GM18867 (cell line): ENCODE measurements at regions not wholly inside any gene's neighbourhood (a gene's known extent, or its start where the extent isn't known, plus 50 kb on each side); places are given as distances from the start of the nearest gene placed in this dataset.
"Not testable (repeated sequence)": the region's sequence is repeated elsewhere in the genome, so short reads cannot be mapped to it uniquely, and the experiment has no call there.

Experiments used
- ATAC-seq: cut with Tn5 transposase; IDR thresholded peaks from one replicate; pipeline ENCODE4 v1.9.1; 2021; ENCODE audit warnings: mild to moderate bottlenecking, moderate library complexity; ENCODE audit not compliant: unreplicated experiment

DNA sequence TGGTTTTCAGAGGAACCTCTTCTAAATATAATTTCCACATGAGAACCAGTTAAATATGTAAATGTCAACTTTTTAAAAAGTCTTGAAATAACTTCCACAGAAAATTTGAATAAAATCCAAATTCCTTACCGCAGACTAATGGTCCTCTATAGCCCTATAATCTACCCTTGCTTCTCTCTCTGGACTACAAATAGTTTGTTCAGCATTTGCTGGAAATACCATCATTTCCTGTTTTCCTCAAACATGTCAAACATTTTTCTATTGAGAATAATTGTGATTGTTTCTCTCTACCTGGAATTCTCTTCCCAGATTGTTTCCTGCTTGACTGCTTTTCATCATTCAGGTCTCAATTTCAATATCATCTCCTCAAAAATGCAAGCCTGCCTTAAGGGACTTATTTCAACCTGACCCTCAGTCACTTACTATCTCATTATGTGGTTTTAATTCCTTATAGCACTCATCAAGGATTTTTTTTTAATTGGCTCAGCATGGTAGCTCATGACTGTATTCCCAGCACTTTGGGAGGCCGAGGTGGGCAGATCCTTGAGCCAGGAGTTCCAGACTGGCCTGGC, 898.9 kb upstream of the MIR17HG start:
- ATAC-seq, result no peak

- ATAC-seq, result no peak
Measured at GRCh38 chr13:90453342-90453741, 894.1 kb upstream of the MIR17HG start.

GRCh38 chr13:90454002-90454636, 893.4 kb upstream of the MIR17HG start:
- ATAC-seq, result no peak

DNA sequence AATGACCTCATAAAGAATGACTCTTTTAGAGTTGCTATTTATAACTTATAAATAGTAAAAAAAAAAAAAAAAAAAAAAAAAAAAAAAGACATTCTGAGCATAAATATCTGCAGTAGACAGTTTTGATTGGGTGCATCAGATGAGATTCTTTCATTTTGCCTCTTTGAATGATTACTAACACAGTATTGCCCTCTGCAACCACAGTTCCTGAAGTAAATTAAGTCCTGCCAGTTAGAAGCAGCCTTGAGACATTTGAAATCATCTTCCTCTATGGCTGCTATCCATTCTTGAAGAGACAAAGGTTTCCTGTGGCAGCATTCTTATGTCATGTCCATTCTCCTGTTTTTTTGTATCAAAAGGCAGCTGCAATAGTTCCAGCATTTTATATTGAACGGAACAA, 892.4 kb upstream of the MIR17HG start:
- ATAC-seq, result no peak

GRCh38 chr13:90455823-90456222, 891.7 kb upstream of the MIR17HG start:
- no peak for ATAC-seq

GRCh38 chr13:90461398-90461797, 886.1 kb upstream of the MIR17HG start:
- no peak for ATAC-seq

GRCh38 chr13:90477216-90477615, 870.3 kb upstream of the MIR17HG start:
- ATAC-seq, result no peak

DNA sequence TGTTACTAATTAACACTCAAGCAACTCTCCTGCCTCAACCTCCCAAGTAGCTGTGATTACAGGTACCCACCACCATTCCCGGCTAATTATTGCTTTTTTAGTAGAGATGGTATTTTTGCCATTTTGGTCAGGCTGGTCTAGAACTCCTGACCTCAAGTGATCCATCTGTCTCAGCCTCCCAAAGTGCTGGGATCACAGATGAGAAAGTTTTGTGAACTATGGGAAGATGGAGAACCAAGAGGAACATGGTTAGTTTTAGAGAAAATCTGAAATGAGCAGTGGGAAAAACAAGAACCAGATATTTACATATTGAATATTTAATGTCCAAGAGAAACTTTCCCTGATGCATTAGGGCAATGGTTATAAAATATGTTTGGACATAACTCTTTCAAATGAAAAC, 863.6 kb upstream of the MIR17HG start:
- no peak for ATAC-seq

DNA sequence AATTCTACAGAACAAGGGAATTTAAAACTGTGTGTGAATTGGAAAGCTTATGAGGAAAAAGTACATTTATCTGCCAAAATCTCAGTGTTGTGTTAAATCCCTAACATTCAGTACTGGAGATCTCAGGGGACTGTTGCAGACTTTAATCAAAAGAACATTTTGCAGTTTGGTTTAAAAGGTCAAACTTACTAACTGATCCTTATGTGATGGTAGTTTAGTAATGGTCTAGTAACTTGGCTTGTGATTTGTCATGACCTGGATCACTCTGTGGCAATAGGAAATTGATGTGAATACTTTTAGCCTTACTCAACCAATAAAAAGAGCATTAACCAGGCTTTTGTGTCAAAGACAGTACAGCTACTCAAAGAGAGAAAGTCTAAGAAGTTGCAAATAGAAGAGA, 862.1 kb upstream of the MIR17HG start:
- ATAC-seq, result no peak

DNA sequence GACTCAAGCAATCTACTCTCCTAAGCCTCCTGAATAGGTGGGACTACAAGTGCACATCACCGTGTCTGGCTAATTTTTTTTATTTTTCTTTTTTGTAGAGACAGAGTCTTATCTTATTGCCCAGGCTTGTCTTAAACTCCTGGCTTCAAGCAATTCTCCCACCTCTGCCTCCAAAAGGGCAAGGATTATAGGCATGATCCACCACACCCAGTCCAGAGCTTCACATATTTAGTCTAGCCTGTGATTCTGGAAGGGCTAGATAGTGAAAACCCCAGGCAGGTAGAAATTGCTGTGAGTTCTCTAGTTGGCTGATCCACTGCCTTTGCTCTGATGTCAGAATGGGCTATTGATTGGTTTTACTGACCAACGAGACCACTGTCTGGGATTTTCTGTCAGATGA, 854.6 kb upstream of the MIR17HG start:
- no peak for ATAC-seq

DNA sequence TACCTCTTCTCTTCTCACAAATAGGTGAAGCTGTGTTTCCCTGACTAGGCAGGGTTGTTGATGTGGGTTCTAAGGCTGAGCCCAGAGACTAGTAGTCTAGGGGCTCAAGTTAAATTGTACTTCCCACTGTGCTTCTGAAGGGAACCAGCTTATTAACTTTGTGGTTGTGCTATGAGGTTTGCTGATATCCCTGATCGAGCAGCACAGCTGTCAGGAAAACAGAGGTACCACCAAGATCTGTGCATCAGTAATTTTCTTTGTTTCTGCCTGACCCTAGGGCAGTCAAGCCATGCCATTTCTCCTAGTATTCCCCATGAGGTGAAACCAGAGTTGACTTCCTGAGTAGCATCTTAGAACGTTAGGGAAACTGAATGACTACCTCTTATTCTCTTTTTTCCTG, 853.8 kb upstream of the MIR17HG start:
- ATAC-seq, result no peak

DNA sequence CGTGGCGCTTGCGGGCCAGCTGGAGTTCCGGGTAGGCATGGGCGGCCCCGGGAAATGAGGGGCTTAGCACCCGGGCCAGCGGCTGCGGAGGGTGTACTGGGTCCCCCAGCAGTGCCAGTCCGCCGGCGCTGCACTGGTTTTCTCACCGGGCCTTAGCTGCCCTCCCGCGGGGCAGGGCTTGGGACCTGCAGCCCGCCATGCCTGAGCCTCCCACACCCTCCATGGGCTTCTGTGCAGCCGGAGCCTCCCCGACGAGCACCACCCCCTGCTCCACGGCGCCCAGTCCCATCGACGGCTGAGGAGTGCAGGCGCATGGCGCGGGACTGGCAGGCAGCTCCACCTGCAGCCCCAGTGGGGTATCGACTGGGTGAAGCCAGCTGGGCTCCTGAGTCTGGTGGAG, 852.6 kb upstream of the MIR17HG start:
- ATAC-seq, result not testable (repeated sequence)

- ATAC-seq, result no peak
Measured at GRCh38 chr13:90498096-90498495, 849.4 kb upstream of the MIR17HG start.

DNA sequence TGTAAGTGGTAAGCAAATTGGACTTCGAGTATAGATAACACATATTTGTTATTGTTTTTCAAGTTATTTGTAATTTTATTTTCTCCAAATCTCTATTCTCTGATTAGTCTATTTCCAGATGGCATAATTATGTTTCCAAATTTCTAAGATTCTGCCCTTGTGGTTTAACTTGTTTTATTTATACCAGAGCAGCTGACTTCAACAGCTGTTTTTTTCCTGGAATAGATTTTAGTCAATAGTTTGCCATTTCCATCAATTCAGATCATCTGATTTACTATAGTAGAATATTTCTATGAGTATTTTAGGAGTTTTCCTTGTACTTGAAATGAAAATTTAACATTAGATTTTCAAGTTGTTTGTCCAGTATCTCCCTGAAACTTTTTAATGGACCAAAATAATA, 848.7 kb upstream of the MIR17HG start:
- ATAC-seq, result no peak

GRCh38 chr13:90500569-90500968, 846.9 kb upstream of the MIR17HG start:
- ATAC-seq, result no peak

GRCh38 chr13:90502153-90502552, 845.3 kb upstream of the MIR17HG start:
- no peak for ATAC-seq

- ATAC-seq, result no peak
Measured at GRCh38 chr13:90502762-90503161, 844.7 kb upstream of the MIR17HG start.

DNA sequence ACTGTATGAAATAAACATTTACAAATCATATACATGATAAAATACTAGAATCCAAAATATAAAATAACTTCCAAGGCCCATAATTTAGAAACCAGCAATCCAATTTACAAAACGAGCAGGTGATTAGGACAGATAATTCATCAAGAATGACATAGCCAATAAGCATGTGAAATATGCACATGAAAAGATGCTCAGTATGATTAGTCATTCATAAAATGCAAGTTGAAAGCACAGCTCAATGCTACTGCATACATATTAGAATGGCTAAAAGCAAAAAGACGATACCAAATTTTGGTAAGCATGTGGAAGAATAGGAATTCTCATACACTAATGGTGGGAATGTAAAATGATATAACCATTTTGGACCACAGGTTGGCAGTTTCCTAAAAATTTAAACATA, 837.2 kb upstream of the MIR17HG start:
- ATAC-seq, result no peak

DNA sequence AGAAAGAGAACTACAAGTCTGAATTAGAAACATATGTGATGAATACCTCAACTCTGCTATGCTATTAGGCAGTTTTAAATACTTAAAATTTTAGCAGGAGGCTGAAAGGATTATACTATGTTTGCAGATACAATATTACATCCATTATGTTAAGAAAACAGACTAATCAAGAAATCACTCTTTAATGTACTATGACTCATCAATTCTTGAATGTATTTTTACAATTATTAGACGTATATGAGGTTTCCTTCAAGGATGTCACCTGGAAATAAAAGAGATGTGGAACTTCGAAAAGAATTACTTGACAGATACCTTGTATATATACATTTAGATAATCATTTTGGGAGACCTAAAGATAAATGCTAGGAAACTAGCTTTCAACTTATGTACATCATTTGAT, 835.6 kb upstream of the MIR17HG start:
- no peak for ATAC-seq

DNA sequence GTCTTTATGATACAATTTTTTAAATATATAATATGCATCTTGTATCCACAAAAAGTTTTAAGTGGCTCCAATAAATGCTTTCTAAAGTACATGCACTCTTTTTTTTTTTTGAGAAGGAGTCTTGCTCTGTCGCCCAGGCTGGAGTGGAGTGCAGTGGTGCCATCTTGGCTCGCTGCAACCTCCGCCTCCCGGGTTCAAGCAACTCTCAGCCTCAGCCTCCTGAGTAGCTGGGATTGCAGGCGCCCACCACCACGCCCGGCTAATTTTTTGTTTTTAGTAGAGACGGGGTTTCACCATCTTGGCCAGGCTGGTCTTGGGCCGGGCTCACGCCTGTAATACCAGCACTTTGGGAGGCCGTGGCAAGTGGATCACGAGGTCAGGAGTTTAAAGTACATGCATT, 832.8 kb upstream of the MIR17HG start:
- not testable (repeated sequence) for ATAC-seq

- ATAC-seq, result no peak
Measured at GRCh38 chr13:90518417-90518816, 829.1 kb upstream of the MIR17HG start.

GRCh38 chr13:90519157-90519556, 828.3 kb upstream of the MIR17HG start:
- no peak for ATAC-seq

- no peak for ATAC-seq
Measured at GRCh38 chr13:90526711-90527110, 820.8 kb upstream of the MIR17HG start.
